NT2/D1 (cell line): ENCODE measurements at regions not wholly inside any gene's neighbourhood (a gene's known extent, or its start where the extent isn't known, plus 50 kb on each side); places are given as distances from the start of the nearest gene placed in this dataset.

Experiments used
- DNase-seq: peaks from one replicate; pipeline ENCODE4 v3.0.0-alpha.2; 2011; ENCODE audit warnings: low read depth, low spot score
- H3K27me3 ChIP-seq: 2 replicates; pipeline ENCODE4 v1.6.0; 2011; ENCODE audit warnings: mild to moderate bottlenecking; ENCODE audit not compliant: insufficient read length, insufficient read depth
- H3K36me3 ChIP-seq: 2 replicates; pipeline ENCODE4 v1.6.1; 2011; ENCODE audit warnings: mild to moderate bottlenecking, low read length, mixed read lengths; ENCODE audit not compliant: insufficient read depth, insufficient read length
- H3K4me1 ChIP-seq: 2 replicates; pipeline ENCODE4 v1.5.1; 2011; ENCODE audit not compliant: insufficient read depth, insufficient read length
- H3K4me3 ChIP-seq: 2 replicates; pipeline ENCODE4 v1.5.1; 2011; ENCODE audit warnings: low read depth; ENCODE audit not compliant: insufficient read length
- H3K9ac ChIP-seq: 2 replicates; pipeline ENCODE4 v1.6.0; 2011; ENCODE audit warnings: low read depth; ENCODE audit not compliant: insufficient read length
- H3K9me3 ChIP-seq: 2 replicates; pipeline ENCODE4 v1.5.1; 2011; ENCODE audit warnings: mild to moderate bottlenecking, low read length; ENCODE audit not compliant: insufficient read depth
- SUZ12 ChIP-seq: IDR thresholded peaks from 2 replicates; pipeline ENCODE4 v1.6.1; 2011; ENCODE audit not compliant: insufficient read length, insufficient read depth; ENCODE audit errors: extremely low read depth
- YY1 ChIP-seq: IDR thresholded peaks from 2 replicates; pipeline ENCODE4 v1.6.1; 2011; ENCODE audit not compliant: insufficient read length, insufficient read depth
- ZNF274 ChIP-seq: IDR thresholded peaks from 2 replicates; pipeline ENCODE4 v1.6.1; 2011; ENCODE audit warnings: mild to moderate bottlenecking, low read depth, low read length

GRCh38 chr2:235293061-235293460, 200.8 kb upstream of the AGAP1 start:
- H3K4me1 ChIP-seq = no peaks in the 10 kb centered on the region
- no peaks in the 10 kb centered on the region for H3K9me3 ChIP-seq
- H3K27me3 ChIP-seq = no peaks in the 10 kb centered on the region
- H3K9ac ChIP-seq = no peak overlapping the region
- DNase-seq = no peak
- TF ChIP-seq SUZ12 (no peak), YY1 (no peak), ZNF274 (no peak)
- H3K4me3 ChIP-seq = no peak overlapping the region
- H3K36me3 ChIP-seq = no peaks in the 10 kb centered on the region

- Histone ChIP-seq H3K36me3 (no peaks in the 10 kb centered on the region), H3K9me3 (no peaks in the 10 kb centered on the region), H3K9ac (no peak overlapping the region), H3K27me3 (no peaks in the 10 kb centered on the region), H3K4me3 (no peak overlapping the region), H3K4me1 (no peaks in the 10 kb centered on the region)
- DNase-seq = no peak
- no peak for TF ChIP-seq ZNF274
- no peak for TF ChIP-seq YY1
- no peak for TF ChIP-seq SUZ12
Observed at GRCh38 chr2:235295831-235296230, 198.0 kb upstream of the AGAP1 start.

- no peaks in the 10 kb centered on the region for H3K27me3 ChIP-seq
- no peak for DNase-seq
- H3K36me3 ChIP-seq = no peaks in the 10 kb centered on the region
- no peak overlapping the region for H3K9ac ChIP-seq
- no peaks in the 10 kb centered on the region for H3K9me3 ChIP-seq
- H3K4me1 ChIP-seq = peaks cover 2% of the 10 kb centered on the region
- H3K4me3 ChIP-seq = no peak overlapping the region
- TF ChIP-seq SUZ12 = no peak
- no peak for TF ChIP-seq YY1
- TF ChIP-seq ZNF274 = no peak
Observed at GRCh38 chr2:235300368-235301201, 193.3 kb upstream of the AGAP1 start.

DNA sequence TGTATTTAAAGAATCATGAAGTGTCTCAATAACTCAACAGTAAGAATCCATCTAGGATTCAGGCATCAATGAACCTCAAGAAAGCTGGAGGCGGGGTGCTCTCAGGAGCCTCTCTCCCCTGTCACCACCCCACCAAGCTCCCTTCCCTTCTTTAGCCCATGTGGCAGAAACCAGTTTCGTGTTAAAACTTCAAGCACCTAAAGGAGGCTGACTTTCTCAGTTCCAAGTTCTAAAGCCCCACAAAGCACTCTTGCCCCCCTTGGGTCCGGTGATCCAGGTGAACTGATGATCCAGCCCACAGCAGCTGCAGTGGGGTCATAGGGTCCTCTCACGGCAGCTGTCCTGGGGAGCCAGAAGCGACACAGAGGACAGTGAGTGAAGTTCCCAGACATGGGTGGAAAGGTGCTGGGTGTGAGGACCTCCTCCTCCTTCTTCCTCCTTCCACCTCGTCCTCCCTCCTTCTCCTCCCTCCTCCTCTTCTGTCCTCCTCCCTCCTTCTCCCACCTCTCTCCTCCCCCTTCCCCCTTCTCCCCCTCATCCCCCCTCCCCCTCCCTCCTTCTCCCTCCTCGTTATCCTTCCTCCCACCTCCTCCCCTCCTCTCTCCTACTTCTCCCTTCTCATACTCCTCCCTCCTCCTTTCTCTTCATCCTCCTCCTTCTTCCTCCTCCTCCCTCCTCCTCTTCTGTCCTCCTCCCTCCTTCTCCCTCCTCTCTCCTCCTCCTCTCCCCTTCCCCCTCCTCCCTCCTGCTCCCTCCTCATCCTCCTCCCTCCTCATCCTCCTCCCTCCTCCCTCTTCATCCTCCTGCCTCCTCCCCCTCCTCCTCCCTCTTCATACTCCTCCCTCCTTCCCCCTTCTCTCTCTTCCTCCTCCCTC, 192.4 kb upstream of the AGAP1 start:
- no peak for DNase-seq
- Histone ChIP-seq H3K4me3 (no peak overlapping the region), H3K36me3 (no peaks in the 10 kb centered on the region), H3K9ac (no peak overlapping the region), H3K9me3 (no peaks in the 10 kb centered on the region), H3K4me1 (peaks cover 7% of the 10 kb centered on the region), H3K27me3 (no peaks in the 10 kb centered on the region)
- TF ChIP-seq YY1 = no peak
- no peak for TF ChIP-seq SUZ12
- TF ChIP-seq ZNF274 = no peak

- Histone ChIP-seq H3K9ac (no peak overlapping the region), H3K27me3 (no peaks in the 10 kb centered on the region), H3K4me1 (peaks cover 7% of the 10 kb centered on the region), H3K9me3 (no peaks in the 10 kb centered on the region), H3K4me3 (no peak overlapping the region), H3K36me3 (no peaks in the 10 kb centered on the region)
- DNase-seq = no peak
- no peak for TF ChIP-seq YY1
- no peak for TF ChIP-seq SUZ12
- TF ChIP-seq ZNF274 = no peak
Observed at GRCh38 chr2:235302263-235302662, 191.6 kb upstream of the AGAP1 start.

DNA sequence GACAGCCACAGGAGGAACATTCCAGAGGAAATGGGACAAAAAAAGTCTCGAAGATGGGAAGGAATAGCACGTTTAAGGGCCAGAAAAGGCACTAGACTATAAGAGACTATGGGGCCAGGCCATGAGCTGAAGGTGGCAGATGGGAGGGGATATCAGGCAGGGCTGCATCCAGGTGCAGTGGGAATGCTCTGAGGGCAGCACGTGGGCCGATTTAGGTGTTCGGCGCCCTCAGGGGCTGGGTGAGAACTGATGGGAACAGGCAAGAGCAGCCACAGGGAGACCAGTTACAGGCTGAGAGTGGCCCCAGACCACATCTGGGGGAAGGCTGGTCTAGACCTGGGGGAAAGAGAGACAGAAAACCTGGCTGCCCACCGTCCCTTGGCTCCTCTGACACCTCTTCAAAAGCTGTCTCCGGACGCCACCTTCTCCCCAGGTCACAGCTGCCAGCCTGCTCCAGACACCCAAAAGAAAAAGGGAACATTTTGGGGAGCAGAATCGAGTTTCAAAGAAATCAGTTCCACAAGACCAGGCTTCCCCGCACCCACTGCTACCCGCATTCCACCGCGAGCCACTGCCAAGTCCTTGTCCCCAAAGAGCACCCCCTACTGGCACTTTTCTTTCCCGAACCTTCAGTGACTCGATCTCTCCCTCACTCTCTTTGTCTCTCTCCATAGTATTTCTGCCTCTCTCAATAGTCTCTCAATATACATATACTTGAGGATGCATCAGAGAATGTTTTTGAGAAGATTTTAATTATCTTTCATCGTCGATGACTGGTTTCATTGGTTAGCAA, 190.1 kb upstream of the AGAP1 start:
- H3K9me3 ChIP-seq = no peaks in the 10 kb centered on the region
- H3K9ac ChIP-seq = no peak overlapping the region
- peaks cover 7% of the 10 kb centered on the region for H3K4me1 ChIP-seq
- no peak for DNase-seq
- no peak overlapping the region for H3K4me3 ChIP-seq
- no peaks in the 10 kb centered on the region for H3K27me3 ChIP-seq
- H3K36me3 ChIP-seq = no peaks in the 10 kb centered on the region
- TF ChIP-seq ZNF274 = no peak
- TF ChIP-seq SUZ12 = no peak
- TF ChIP-seq YY1 = no peak

DNA sequence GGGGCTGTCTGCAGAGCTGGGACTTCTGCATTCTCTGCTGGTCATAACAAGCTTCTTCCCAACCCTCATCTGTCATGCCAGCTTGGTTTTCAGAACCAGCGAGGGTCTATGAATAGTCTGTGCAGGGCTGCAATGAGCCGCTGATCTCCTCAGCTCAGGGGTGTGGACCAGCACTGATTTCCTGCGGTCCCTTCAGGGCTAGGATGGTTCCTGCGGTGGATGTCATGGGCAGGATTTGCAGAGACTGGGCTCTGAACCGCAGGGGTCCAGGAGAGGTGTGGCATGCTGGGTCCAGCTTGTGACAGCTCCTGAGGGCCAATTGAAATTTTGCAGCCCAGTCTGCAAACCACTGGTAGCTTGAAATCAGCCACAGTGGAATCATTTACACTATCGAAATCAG, 188.2 kb upstream of the AGAP1 start:
- no peak overlapping the region for H3K4me3 ChIP-seq
- H3K36me3 ChIP-seq = no peaks in the 10 kb centered on the region
- TF ChIP-seq ZNF274 = no peak
- TF ChIP-seq YY1 = no peak
- TF ChIP-seq SUZ12 = no peak
- H3K4me1 ChIP-seq = peaks cover 7% of the 10 kb centered on the region
- no peak for DNase-seq
- no peaks in the 10 kb centered on the region for H3K27me3 ChIP-seq
- 0 out of 2 replicates have a peak, but pooled peaks cover 3% of the 10 kb centered on the region for H3K9me3 ChIP-seq
- no peak overlapping the region for H3K9ac ChIP-seq
